Astrocyte (in vitro differentiated cells and primary cell): ENCODE measurements at regions not wholly inside any gene's neighbourhood (a gene's known extent, or its start where the extent isn't known, plus 50 kb on each side); places are given as distances from the start of the nearest gene placed in this dataset.

ENCODE experiments used
- DNase-seq: peaks from one replicate; pipeline ENCODE4 v3.0.0-alpha.2; 2010; ENCODE audit warnings: low read depth
- FAIRE-seq: peaks from 2 replicates; lab custom pipeline; 2011; peaks lifted over from hg19 to GRCh38; lab: Jason Lieb, UNC
- H2AFZ ChIP-seq: 2 replicates; pipeline ENCODE4 v1.6.0; 2012; ENCODE audit warnings: low read depth, low read length, inconsistent platforms
- H3K27ac ChIP-seq: 2 replicates; pipeline ENCODE4 v1.5.1; 2011; ENCODE audit warnings: low read depth, low read length, inconsistent platforms
- H3K27me3 ChIP-seq: 2 replicates; pipeline ENCODE4 v1.6.0; 2011; ENCODE audit warnings: low read length, inconsistent platforms; ENCODE audit not compliant: insufficient read depth
- H3K36me3 ChIP-seq: 2 replicates; pipeline ENCODE4 v1.5.1; 2011; ENCODE audit warnings: low read length, inconsistent platforms; ENCODE audit not compliant: insufficient read depth
- H3K4me1 ChIP-seq: 2 replicates; pipeline ENCODE4 v1.5.1; 2011; ENCODE audit warnings: low read length, inconsistent platforms; ENCODE audit not compliant: insufficient read depth
- H3K4me2 ChIP-seq: 2 replicates; pipeline ENCODE4 v1.6.0; 2012; ENCODE audit warnings: low read length, inconsistent platforms
- H3K4me3 ChIP-seq: 2 replicates; pipeline ENCODE4 v1.5.1; 2011; ENCODE audit warnings: low read depth, mild to moderate bottlenecking, low read length, inconsistent platforms; ENCODE audit not compliant: insufficient read depth
- H3K79me2 ChIP-seq: 2 replicates; pipeline ENCODE4 v1.6.0; 2012; ENCODE audit warnings: mild to moderate bottlenecking, low read length, inconsistent platforms; ENCODE audit not compliant: insufficient read depth
- H3K9ac ChIP-seq: 2 replicates; pipeline ENCODE4 v1.6.0; 2012; ENCODE audit warnings: mild to moderate bottlenecking, low read length, inconsistent platforms
- H3K9me3 ChIP-seq: 2 replicates; pipeline ENCODE4 v1.5.1; 2012; ENCODE audit warnings: low read depth, mild to moderate bottlenecking, low read length, inconsistent platforms; ENCODE audit not compliant: insufficient read depth
- H4K20me1 ChIP-seq: 2 replicates; pipeline ENCODE4 v1.6.0; 2012; ENCODE audit warnings: low read length, inconsistent platforms; ENCODE audit not compliant: insufficient read depth
- H3K27ac Mint-ChIP-seq: one replicate; pipeline ENCODE4 v1.8.0; 2021; ENCODE audit warnings: mild to moderate bottlenecking, mixed read lengths; ENCODE audit not compliant: unreplicated experiment
- H3K27me3 Mint-ChIP-seq: one replicate; pipeline ENCODE4 v1.8.0; 2021; ENCODE audit warnings: low read depth, mixed read lengths; ENCODE audit not compliant: unreplicated experiment
- H3K36me3 Mint-ChIP-seq: one replicate; pipeline ENCODE4 v1.8.0; 2021; ENCODE audit warnings: low read depth, mixed read lengths; ENCODE audit not compliant: unreplicated experiment
- H3K4me1 Mint-ChIP-seq: one replicate; pipeline ENCODE4 v1.8.0; 2021; ENCODE audit warnings: low read depth, mixed read lengths; ENCODE audit not compliant: unreplicated experiment
- H3K4me3 Mint-ChIP-seq: one replicate; pipeline ENCODE4 v1.8.0; 2021; ENCODE audit warnings: mild to moderate bottlenecking, moderate library complexity, mixed read lengths; ENCODE audit not compliant: unreplicated experiment
- H3K9me3 Mint-ChIP-seq: one replicate; pipeline ENCODE4 v1.8.0; 2021; ENCODE audit warnings: mild to moderate bottlenecking, mixed read lengths; ENCODE audit not compliant: unreplicated experiment
- CTCF ChIP-seq: IDR thresholded peaks from 2 replicates; pipeline ENCODE4 v1.5.1; 2011; ENCODE audit warnings: low read depth, mild to moderate bottlenecking, inconsistent platforms, low read length, moderate library complexity; ENCODE audit not compliant: insufficient read depth
- EZH2 ChIP-seq: IDR thresholded peaks from 2 replicates; pipeline ENCODE4 v1.6.1; 2012; ENCODE audit warnings: mild to moderate bottlenecking, low read length, inconsistent platforms; ENCODE audit not compliant: insufficient read depth

DNA sequence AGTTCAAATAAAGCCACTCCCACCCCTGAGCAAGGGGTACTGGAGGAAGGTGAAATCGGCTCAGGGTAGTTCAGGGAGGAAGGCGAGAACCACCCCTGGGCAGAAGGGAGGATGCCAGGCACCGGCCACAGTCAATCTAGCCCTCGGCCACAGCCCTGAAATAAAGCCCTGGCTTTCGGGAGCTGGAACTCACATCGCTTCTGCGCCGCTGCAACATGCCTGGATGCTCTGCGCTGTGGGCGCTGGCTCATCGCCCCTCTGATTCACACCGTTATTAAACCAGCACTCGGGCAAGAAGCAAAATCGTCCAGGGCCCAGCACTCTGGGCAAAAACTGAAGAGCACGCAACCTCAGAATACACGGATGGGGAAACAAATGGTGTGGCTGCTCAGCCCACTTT, 136.9 kb upstream of the RREB1 start:
- peaks cover 1% of the 10 kb centered on the region for H3K9me3 Mint-ChIP-seq
- no peaks in the 10 kb centered on the region for H3K36me3 Mint-ChIP-seq
- DNase-seq, result no peak
- Histone ChIP-seq H3K4me1 (peaks cover 4% of the 10 kb centered on the region), H3K4me3 (no peak overlapping the region), H3K9ac (no peak overlapping the region), H4K20me1 (no peaks in the 10 kb centered on the region), H3K4me2 (no peak overlapping the region), H3K36me3 (no peaks in the 10 kb centered on the region), H3K9me3 (no peaks in the 10 kb centered on the region), H2AFZ (no peak overlapping the region), H3K79me2 (no peaks in the 10 kb centered on the region), H3K27ac (no peak overlapping the region), H3K27me3 (no peaks in the 10 kb centered on the region)
- FAIRE-seq, result no peak
- peaks cover 19% of the 10 kb centered on the region for H3K27me3 Mint-ChIP-seq
- H3K27ac Mint-ChIP-seq, result no peak overlapping the region
- no peak for TF ChIP-seq CTCF
- no peak for TF ChIP-seq EZH2
- no peak overlapping the region for H3K4me3 Mint-ChIP-seq
- peaks cover 10% of the 10 kb centered on the region for H3K4me1 Mint-ChIP-seq

- Histone ChIP-seq H3K4me1 (peaks cover 4% of the 10 kb centered on the region), H4K20me1 (no peaks in the 10 kb centered on the region), H3K27me3 (no peaks in the 10 kb centered on the region), H3K27ac (no peak overlapping the region), H3K4me2 (no peak overlapping the region), H3K9me3 (no peaks in the 10 kb centered on the region), H2AFZ (no peak overlapping the region), H3K9ac (no peak overlapping the region), H3K79me2 (no peaks in the 10 kb centered on the region), H3K36me3 (no peaks in the 10 kb centered on the region), H3K4me3 (no peak overlapping the region)
- H3K36me3 Mint-ChIP-seq, result no peaks in the 10 kb centered on the region
- no peak overlapping the region for H3K4me3 Mint-ChIP-seq
- TF ChIP-seq EZH2 (no peak), CTCF (no peak)
- H3K27ac Mint-ChIP-seq, result no peak overlapping the region
- H3K27me3 Mint-ChIP-seq, result peaks cover 19% of the 10 kb centered on the region
- H3K9me3 Mint-ChIP-seq, result peaks cover 1% of the 10 kb centered on the region
- FAIRE-seq, result no peak
- DNase-seq, result no peak
- peaks cover 10% of the 10 kb centered on the region for H3K4me1 Mint-ChIP-seq
Observed at GRCh38 chr6:6971369-6971768, 136.4 kb upstream of the RREB1 start.

- Mint-ChIP-seq H3K4me3 (no peak overlapping the region), H3K4me1 (peaks cover 10% of the 10 kb centered on the region), H3K27ac (peak overlapping the region; percentile 81), H3K9me3 (peaks cover 1% of the 10 kb centered on the region), H3K27me3 (peaks cover 19% of the 10 kb centered on the region), H3K36me3 (no peaks in the 10 kb centered on the region)
- no peaks in the 10 kb centered on the region for H3K36me3 ChIP-seq
- no peak overlapping the region for H3K9ac ChIP-seq
- H3K9me3 ChIP-seq, result no peaks in the 10 kb centered on the region
- DNase-seq (peak; percentile 89), FAIRE-seq (no peak)
- no peaks in the 10 kb centered on the region for H3K79me2 ChIP-seq
- H3K4me2 ChIP-seq, result peak overlapping the region; percentile 25
- no peaks in the 10 kb centered on the region for H3K27me3 ChIP-seq
- TF ChIP-seq CTCF (no peak), EZH2 (no peak)
- no peak overlapping the region for H2AFZ ChIP-seq
- no peak overlapping the region for H3K27ac ChIP-seq
- H3K4me1 ChIP-seq, result peaks cover 4% of the 10 kb centered on the region
- no peak overlapping the region for H3K4me3 ChIP-seq
- no peaks in the 10 kb centered on the region for H4K20me1 ChIP-seq
Observed at GRCh38 chr6:6972456-6972855, 135.3 kb upstream of the RREB1 start.
